DND-41 (cell line): ENCODE measurements at regions not wholly inside any gene's neighbourhood (a gene's known extent, or its start where the extent isn't known, plus 50 kb on each side); places are given as distances from the start of the nearest gene placed in this dataset.

ENCODE experiments used
- EZH2 ChIP-seq: IDR thresholded peaks from 3 replicates; pipeline ENCODE4 v1.6.1; 2012; ENCODE audit warnings: borderline replicate concordance, low read depth, mild to moderate bottlenecking, moderate library complexity, low read length, inconsistent platforms; ENCODE audit not compliant: severe bottlenecking
- TF ChIP-seq, protein P1 (sequence below): IDR thresholded peaks from 2 replicates; pipeline ENCODE4 v1.5.1; 2012; ENCODE audit warnings: borderline replicate concordance, low read length, moderate library complexity, mild to moderate bottlenecking; ENCODE audit not compliant: poor library complexity, severe bottlenecking; ENCODE audit errors: extremely low read depth

DNA sequence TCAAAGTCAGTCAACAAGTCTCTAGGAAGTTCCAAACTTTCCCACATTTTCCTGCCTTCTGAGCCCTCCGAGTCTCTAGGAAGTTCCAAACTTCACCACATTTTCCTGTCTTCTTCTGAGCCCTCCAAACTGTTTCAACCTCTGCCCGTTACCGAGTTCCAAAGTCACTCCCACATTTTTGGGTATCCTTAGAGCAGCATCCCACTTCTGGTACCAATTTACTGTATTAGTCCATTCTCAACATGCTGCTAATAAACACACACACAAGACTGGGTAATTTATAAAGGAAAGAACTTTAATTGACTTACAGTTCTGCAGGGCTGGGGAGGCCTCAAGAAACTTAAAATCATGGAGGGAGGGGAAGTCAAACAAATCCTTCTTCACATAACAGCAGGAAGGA is 169.0 kb upstream of the HS3ST3A1 start:
- TF ChIP-seq, protein P1, sequence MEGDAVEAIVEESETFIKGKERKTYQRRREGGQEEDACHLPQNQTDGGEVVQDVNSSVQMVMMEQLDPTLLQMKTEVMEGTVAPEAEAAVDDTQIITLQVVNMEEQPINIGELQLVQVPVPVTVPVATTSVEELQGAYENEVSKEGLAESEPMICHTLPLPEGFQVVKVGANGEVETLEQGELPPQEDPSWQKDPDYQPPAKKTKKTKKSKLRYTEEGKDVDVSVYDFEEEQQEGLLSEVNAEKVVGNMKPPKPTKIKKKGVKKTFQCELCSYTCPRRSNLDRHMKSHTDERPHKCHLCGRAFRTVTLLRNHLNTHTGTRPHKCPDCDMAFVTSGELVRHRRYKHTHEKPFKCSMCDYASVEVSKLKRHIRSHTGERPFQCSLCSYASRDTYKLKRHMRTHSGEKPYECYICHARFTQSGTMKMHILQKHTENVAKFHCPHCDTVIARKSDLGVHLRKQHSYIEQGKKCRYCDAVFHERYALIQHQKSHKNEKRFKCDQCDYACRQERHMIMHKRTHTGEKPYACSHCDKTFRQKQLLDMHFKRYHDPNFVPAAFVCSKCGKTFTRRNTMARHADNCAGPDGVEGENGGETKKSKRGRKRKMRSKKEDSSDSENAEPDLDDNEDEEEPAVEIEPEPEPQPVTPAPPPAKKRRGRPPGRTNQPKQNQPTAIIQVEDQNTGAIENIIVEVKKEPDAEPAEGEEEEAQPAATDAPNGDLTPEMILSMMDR = no peak
- TF ChIP-seq EZH2 = no peak
